Occipital lobe (tissue), 1 donor: ENCODE measurements at regions not wholly inside any gene's neighbourhood (a gene's known extent, or its start where the extent isn't known, plus 50 kb on each side); places are given as distances from the start of the nearest gene placed in this dataset.
"Not testable (repeated sequence)": the region's sequence is repeated elsewhere in the genome, so short reads cannot be mapped to it uniquely, and the experiment has no call there.

Source experiments
- DNase-seq: peaks from one replicate; lab custom pipeline; 2025; lab: John Stamatoyannopoulos, UW

GRCh38 chr3:194865061-194865460 is 179.4 kb downstream of the FAM43A start:
- DNase-seq: no peak

GRCh38 chr3:194865615-194866014 is 179.9 kb downstream of the FAM43A start:
- DNase-seq: no peak

GRCh38 chr3:194866236-194866635 is 180.6 kb downstream of the FAM43A start:
- no peak for DNase-seq

- no peak for DNase-seq
These were observed 181.7 kb downstream of the FAM43A start for GRCh38 chr3:194867270-194867983.

- DNase-seq: no peak
These were observed 183.1 kb downstream of the FAM43A start for GRCh38 chr3:194868831-194869230.

- no peak for DNase-seq
These were observed 183.9 kb downstream of the FAM43A start for GRCh38 chr3:194869482-194870169.

GRCh38 chr3:194870394-194871110 is 184.9 kb downstream of the FAM43A start:
- DNase-seq: no peak

- no peak for DNase-seq
These were observed 185.6 kb downstream of the FAM43A start for GRCh38 chr3:194871143-194871863.

GRCh38 chr3:194871864-194872668 is 186.4 kb downstream of the FAM43A start:
- no peak for DNase-seq

GRCh38 chr3:194872669-194872977 is 186.9 kb downstream of the FAM43A start:
- DNase-seq: no peak

- DNase-seq: not testable (repeated sequence)
These were observed 187.8 kb downstream of the FAM43A start for GRCh38 chr3:194873474-194873873.

- no peak for DNase-seq
These were observed 188.5 kb downstream of the FAM43A start for GRCh38 chr3:194874206-194874605.

GRCh38 chr3:194874783-194875182 is 189.1 kb downstream of the FAM43A start:
- DNase-seq: no peak

GRCh38 chr3:194875581-194876402 is 190.1 kb downstream of the FAM43A start:
- DNase-seq: no peak

GRCh38 chr3:194876403-194877095 is 190.9 kb downstream of the FAM43A start:
- no peak for DNase-seq

- DNase-seq: no peak
These were observed 191.8 kb downstream of the FAM43A start for GRCh38 chr3:194877291-194878119.

- no peak for DNase-seq
These were observed 193.6 kb downstream of the FAM43A start for GRCh38 chr3:194879126-194879877.
